Heart left ventricle (tissue), 16 donors: ENCODE measurements at regions not wholly inside any gene's neighbourhood (a gene's known extent, or its start where the extent isn't known, plus 50 kb on each side); places are given as distances from the start of the nearest gene placed in this dataset.

Experiments used
- ATAC-seq, 4 donors: fragments of 200-7000 bp; cut with Tn5 transposase; one replicate each; pipeline ENCODE4 v1.9.1; 2020 to 2022; ENCODE audit warnings: moderate library complexity in 4 of 4, mild to moderate bottlenecking in 3 of 4, moderate number of reproducible peaks in 1 of 4
- DNase-seq, 5 donors: peaks; one replicate each; pipeline ENCODE4 v3.0.0-alpha.2; 2020
- H3K27ac ChIP-seq, 12 donors: fragments of 200-600 bp; sonication (generic) in 4 of 12; one replicate each; pipeline versions ENCODE4 v1.5.0 to v1.8.0; 2016 to 2022; ENCODE audit warnings: mild to moderate bottlenecking in 2 of 12
- H3K27me3 ChIP-seq, 9 donors: fragments of 200-600 bp; sonication (generic) in 2 of 9; one replicate each; pipeline versions ENCODE4 v1.5.1 to v1.8.0; 2016 to 2022; ENCODE audit warnings: mild to moderate bottlenecking in 3 of 9
- H3K36me3 ChIP-seq, 9 donors: fragments of 200-600 bp; sonication (generic) in 2 of 9; one replicate each; pipeline versions ENCODE4 v1.5.0 to v1.8.0; 2018 to 2022; ENCODE audit warnings: mild to moderate bottlenecking in 2 of 9
- H3K4me1 ChIP-seq, 12 donors: fragments of 200-600 bp; sonication (generic) in 4 of 12; one replicate each; pipeline versions ENCODE4 v1.5.0 to v1.8.0; 2016 to 2022; ENCODE audit warnings: mild to moderate bottlenecking in 3 of 12
- H3K4me3 ChIP-seq, 12 donors: fragments of 200-600 bp; sonication (generic) in 4 of 12; one replicate each; pipeline versions ENCODE4 v1.5.0 to v1.8.0; 2017 to 2022; ENCODE audit warnings: mild to moderate bottlenecking in 9 of 12, moderate library complexity in 4 of 12
- H3K9me3 ChIP-seq, 12 donors: fragments of 200-600 bp; sonication (generic) in 4 of 12; one replicate each; pipeline versions ENCODE4 v1.5.0 to v1.8.0; 2016 to 2022; ENCODE audit warnings: mild to moderate bottlenecking in 1 of 12
- POLR2A ChIP-seq, 2 donors: fragments of 450-650 bp; IDR thresholded peaks; one replicate each; pipeline ENCODE4 v1.6.1; 2017; ENCODE audit warnings: antibody characterized with exemption in 2 of 2, mild to moderate bottlenecking in 2 of 2, moderate library complexity in 2 of 2
- WGBS, 4 donors: extraction: QIAGEN DNeasy Blood & Tissue Kit in 2 of 4; methylation state at CpG; one replicate each; pipeline versions ENCODE4 v1.1.5 to v1.1.7; 2013 to 2018; 5-methylcytosine and 5-hydroxymethylcytosine counted together
- intact Hi-C, 10 donors: fragments of 100-400 bp; cut with DNase I; formaldehyde crosslinking; loops; one replicate each; pipeline versions ENCODE4 v1.11.1 to v1.14.2; 2022
- TF ChIP-seq, protein P1 (sequence below), 12 donors: fragments of 200-600 bp; sonication (generic) in 4 of 12; IDR thresholded peaks; one replicate each; pipeline versions ENCODE4 v1.5.0 to v1.8.0; 2018 to 2022; ENCODE audit warnings: antibody characterized with exemption in 12 of 12, mild to moderate bottlenecking in 5 of 12
- donor health status: ischemic (EF 13 %, LVEDD 7.1; RV severe dilation, severe dysfunction).
- donor health status: healthy with polysubstance abuse.
- donor health status: DM: no; HTN: yes; CAD: no.
- donor health status: DM: no; HTN: no; CAD: no.
- donor health status: ischemic (EF 25% LVEDD 6.9; RV normal size, moderate dysfunction).
- donor health status: ischemic (EF 25% LVEDD 5.7; RV mildly dilated, moderate dysfunction).
- donor health status: healthy.
- donor health status: DM: yes; HTN: yes; CAD: no.
- donor health status: ischemic (EF 35%, LVEDD 5.7; RV mildly dilated, moderate dysfunction).
- donor health status: nonischemic (EF 11% LVEDD 7.7; RV severe dilation, severe dysfunction).
- donor health status: DM: yes; HTN: yes; CAD: no.
- donor health status: PGD.
- donor health status: ischemic (EF 29% LVEDD 5.4; RV normal size, mild dysfunction).
- donor health status: nonischemic (EF 23%, LVEDD 6.1; RV moderate dilation, normal function).

DNA sequence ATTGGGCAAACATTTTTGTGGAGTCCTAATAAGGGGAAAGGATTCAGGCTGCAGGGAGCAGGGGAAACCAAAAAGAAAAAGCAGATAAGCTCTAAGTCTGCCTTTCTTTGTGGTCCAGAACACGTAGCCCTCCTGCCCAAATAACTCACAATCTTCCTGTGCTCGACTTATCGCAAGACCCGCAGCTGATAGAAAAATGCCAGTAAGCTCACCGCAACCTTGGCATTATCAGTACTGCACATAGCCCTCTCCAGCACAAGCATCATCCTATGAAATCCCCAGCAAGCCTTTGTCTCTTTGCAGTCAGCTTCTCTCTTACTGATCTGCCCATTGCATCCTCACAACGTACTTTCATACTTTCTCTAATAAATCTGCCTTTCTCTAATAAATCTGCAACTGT, 202.4 kb upstream of the HNRNPA3 start:
- no peak for ATAC-seq
- no peaks in the 10 kb centered on the region for H3K36me3 ChIP-seq
- H3K4me1 ChIP-seq = no peaks in the 10 kb centered on the region
- WGBS, 4 donors = 63 to 80% (median 75%) methylated on average over 6 of the region's 6 CpGs
- intact Hi-C loops = no loop called here
- peaks cover 0 to 4% (median 0%) of the 10 kb centered on the region in 9 donors for H3K27me3 ChIP-seq
- TF ChIP-seq, protein P1, sequence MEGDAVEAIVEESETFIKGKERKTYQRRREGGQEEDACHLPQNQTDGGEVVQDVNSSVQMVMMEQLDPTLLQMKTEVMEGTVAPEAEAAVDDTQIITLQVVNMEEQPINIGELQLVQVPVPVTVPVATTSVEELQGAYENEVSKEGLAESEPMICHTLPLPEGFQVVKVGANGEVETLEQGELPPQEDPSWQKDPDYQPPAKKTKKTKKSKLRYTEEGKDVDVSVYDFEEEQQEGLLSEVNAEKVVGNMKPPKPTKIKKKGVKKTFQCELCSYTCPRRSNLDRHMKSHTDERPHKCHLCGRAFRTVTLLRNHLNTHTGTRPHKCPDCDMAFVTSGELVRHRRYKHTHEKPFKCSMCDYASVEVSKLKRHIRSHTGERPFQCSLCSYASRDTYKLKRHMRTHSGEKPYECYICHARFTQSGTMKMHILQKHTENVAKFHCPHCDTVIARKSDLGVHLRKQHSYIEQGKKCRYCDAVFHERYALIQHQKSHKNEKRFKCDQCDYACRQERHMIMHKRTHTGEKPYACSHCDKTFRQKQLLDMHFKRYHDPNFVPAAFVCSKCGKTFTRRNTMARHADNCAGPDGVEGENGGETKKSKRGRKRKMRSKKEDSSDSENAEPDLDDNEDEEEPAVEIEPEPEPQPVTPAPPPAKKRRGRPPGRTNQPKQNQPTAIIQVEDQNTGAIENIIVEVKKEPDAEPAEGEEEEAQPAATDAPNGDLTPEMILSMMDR (IDR thresholded peaks at IDR 0.05) = no peak
- no peak for TF ChIP-seq POLR2A (IDR thresholded peaks at IDR 0.05)
- peaks cover 0 to 7% (median 0%) of the 10 kb centered on the region in 12 donors for H3K9me3 ChIP-seq
- H3K4me3 ChIP-seq = no peak overlapping the region
- no peak for DNase-seq
- no peak overlapping the region for H3K27ac ChIP-seq

DNA sequence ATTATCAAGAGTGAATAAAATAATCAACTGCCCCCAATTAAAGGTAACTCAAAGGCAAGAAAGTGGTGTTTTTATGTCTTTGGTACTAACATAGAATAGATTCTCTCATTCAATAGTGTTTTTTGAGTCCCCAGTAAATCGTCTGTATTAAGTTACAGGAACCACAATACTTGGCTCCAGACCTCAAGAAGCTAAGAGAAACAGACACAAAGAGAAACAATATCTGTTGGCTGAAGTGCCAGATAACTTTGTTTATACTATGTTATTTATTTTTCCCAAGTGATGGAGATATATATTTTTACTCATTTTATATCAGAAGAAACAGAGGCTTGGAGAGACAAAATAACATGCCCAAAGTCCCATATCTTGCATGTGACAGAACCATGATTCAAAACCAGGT, 201.7 kb upstream of the HNRNPA3 start:
- no peak for DNase-seq

DNA sequence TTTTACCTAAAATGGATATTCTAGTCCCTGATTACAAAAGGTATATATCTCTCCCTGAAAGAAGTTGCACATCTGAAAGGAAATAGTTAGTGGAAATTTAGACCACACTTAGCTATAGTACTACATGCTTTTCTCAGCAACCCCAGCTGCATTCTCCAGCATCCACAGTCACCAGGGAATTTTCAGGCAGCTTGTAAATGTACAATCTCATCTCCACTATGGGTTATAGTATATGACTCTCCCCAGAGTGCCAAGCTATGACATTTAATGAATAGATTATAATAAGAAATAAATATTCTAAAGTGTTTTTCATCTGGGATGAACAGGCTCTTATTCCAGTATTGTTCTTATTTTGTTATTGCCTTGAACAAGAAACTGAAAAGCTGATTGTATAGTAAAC, 197.6 kb upstream of the HNRNPA3 start:
- intact Hi-C loops = no loop called here
- DNase-seq (no peak), ATAC-seq (no peak)
- no peak overlapping the region for H3K4me3 ChIP-seq
- H3K27me3 ChIP-seq = peaks cover 0 to 10% (median 0%) of the 10 kb centered on the region in 9 donors
- no peaks in the 10 kb centered on the region for H3K36me3 ChIP-seq
- no peaks in the 10 kb centered on the region for H3K4me1 ChIP-seq
- H3K27ac ChIP-seq = no peak overlapping the region
- no peaks in the 10 kb centered on the region for H3K9me3 ChIP-seq
- no peak for TF ChIP-seq POLR2A (IDR thresholded peaks at IDR 0.05)
- TF ChIP-seq, protein P1 (IDR thresholded peaks at IDR 0.05) = no peak

More for the DNA sequence above, 201.7 kb upstream of the HNRNPA3 start:
- Histone ChIP-seq H3K27ac (no peak overlapping the region), H3K27me3 (peaks cover 0 to 4% (median 0%) of the 10 kb centered on the region in 9 donors), H3K36me3 (no peaks in the 10 kb centered on the region), H3K9me3 (peaks cover 0 to 7% (median 0%) of the 10 kb centered on the region in 12 donors), H3K4me1 (no peaks in the 10 kb centered on the region), H3K4me3 (no peak overlapping the region)
- 20 to 36% (median 31%) methylated on average over 1 of the region's 1 CpG for WGBS, 4 donors
- TF ChIP-seq, protein P1 (IDR thresholded peaks at IDR 0.05) = no peak
- TF ChIP-seq POLR2A (IDR thresholded peaks at IDR 0.05) = no peak
- no peak for ATAC-seq
- intact Hi-C loops = no loop called here

DNA sequence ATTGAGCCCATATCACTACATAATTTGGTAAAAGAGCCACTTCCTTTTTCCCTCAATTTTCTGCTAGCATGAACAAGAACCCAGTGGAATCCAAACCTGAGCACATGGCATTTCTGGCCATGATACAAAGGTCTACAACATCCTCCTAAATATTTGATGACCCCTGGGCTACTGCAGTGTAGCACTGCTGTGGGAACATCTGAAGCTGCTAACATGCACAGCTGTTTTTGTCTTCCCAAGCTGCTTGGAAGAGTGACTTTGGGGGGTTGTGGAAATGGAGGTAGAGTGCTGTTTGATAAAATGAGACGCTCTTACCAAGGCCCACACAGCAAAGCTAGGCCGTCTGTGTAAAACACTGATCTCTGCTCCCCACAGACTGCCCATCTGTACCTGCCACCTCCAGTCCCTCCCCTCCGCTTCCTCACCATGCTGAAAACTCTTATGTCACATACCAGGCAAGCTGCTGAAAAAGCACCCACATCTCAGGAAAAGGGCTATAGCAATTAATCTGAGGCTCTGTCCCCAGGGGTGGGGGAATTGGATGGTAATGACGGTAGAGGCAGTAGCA, 197.2 kb upstream of the HNRNPA3 start:
- intact Hi-C loops = no loop called here
- DNase-seq (no peak), ATAC-seq (no peak)
- Histone ChIP-seq H3K27ac (no peak overlapping the region), H3K4me3 (no peak overlapping the region), H3K27me3 (peaks cover 0 to 10% (median 0%) of the 10 kb centered on the region in 9 donors), H3K4me1 (peaks cover 0 to 2% (median 0%) of the 10 kb centered on the region in 12 donors), H3K9me3 (no peaks in the 10 kb centered on the region), H3K36me3 (no peaks in the 10 kb centered on the region)
- no peak for TF ChIP-seq POLR2A (IDR thresholded peaks at IDR 0.05)
- TF ChIP-seq, protein P1 (IDR thresholded peaks at IDR 0.05) = no peak
- WGBS, 4 donors = 73 to 81% (median 78%) methylated on average over 4 of the region's 4 CpGs
